Dermis blood vessel endothelial cell (primary cell): ENCODE measurements at regions not wholly inside any gene's neighbourhood (a gene's known extent, or its start where the extent isn't known, plus 50 kb on each side); places are given as distances from the start of the nearest gene placed in this dataset.
A peak's percentile ranks its signal among the peaks of the same experiment; 100 is the strongest.

Experiments
- DNase-seq: peaks from one replicate; pipeline ENCODE4 v3.0.0; 2010

DNA sequence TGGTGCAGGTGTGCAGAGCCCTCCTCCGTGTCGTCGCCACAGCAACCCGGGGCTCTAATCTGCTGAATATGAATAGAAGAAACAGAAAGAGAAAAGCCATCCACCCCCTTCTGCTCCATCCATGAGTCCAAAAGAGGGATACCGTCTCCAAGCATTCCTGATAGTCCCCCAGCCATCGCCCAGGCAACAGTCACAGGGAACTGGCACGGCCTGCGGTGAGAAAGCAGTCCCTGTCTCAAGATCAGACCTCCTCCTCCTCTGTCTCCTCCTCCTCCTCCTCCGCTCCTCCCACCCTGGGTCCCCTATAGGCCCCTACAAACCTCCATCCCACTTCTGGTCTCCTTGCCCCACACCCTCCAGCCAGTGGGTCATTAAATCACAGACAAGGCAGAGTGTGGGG, 308.1 kb upstream of the MPDZ start:
- DNase-seq = peak; percentile 52

DNA sequence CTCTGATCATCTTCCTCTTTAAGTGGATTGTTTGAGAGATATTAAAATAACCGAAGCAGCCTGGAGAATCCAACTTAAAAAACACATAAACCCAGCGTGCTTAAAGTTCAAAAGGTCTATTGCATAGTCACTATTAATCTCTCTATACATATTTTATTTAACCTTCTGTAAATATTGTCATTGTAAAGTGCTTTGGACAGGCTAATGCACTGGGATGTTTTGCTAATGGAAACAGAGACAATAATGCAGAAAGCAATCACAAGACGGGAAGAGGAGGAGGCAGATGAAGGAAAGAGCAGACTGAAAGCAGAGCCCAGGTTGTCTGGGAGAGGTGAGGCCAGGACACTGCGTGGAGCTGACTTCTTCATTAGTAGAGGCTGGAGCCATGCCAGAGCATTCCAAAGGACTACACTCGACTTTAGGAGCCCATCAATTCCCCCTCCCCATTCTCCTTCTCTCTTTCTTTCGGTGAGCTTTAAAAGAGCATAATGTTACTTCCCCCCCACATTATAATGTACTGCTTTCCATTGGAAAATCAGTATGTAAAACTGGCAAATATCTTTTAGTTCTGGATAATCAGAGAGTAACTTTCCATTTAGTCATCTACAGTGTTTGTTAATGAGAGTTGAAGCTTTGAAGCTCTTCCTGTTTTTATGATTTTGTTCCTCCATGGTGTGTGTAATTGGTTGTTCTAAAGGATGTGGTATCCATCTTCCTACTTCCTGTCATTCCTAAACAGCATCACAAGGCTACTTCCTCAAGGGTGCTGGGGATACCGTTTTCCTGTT, 307.3 kb upstream of the MPDZ start:
- peak; percentile 87 for DNase-seq

DNA sequence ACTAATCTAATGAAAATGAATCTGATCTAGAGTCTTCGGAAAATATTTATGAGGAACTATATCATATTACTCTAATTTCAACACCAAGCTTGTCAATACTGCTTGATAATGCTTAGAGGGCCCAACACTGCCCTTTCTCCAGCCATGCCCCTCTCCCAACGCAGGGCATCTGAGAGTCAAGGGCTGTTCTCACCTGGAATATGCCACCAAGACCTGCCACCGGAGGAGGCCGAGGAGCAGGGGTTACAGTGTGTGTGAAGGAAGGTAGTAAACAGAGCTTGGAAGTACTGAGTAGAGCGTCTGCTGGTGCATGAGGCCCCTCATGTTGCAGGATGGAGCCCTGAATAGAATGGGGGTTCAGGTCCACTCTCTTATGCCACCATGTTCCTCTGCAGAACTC, 301.3 kb upstream of the MPDZ start:
- no peak for DNase-seq

DNA sequence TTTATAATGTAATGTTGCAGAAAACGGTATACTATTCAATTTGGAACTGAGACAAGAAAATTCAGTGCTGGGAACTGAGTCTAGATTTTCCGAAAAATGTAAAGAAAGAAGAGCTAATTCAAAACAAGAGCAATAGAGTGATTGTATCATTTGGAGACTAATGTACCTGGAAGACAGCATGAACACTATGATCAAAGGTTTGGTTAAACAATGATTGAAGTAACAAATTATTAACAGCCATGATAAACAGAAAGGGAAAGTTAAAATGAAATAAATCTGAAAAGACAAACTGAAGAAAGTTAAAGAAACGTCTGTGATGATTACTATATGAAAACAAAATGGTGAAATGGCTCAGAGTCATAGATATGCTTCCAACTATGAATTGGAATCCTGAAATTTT, 300.6 kb upstream of the MPDZ start:
- no peak for DNase-seq

DNA sequence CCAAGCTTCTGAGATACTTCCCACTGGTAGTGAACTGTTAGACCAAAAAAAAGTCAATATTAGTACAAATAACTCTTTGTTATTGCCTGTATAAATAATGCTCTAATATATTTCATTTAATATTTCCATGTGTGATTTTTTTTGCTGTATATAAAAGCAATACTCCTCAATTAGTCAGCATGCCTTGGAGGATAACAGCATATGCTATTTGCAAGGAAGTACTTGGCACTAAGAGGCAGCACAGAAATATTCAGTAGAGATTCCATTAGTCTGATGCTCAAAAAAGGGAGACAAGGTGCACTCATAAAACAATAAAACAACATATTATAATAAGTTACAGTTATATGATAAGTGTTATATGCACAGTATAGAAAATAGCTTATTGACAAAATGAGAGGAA, 296.6 kb upstream of the MPDZ start:
- peak; percentile 66 for DNase-seq

DNA sequence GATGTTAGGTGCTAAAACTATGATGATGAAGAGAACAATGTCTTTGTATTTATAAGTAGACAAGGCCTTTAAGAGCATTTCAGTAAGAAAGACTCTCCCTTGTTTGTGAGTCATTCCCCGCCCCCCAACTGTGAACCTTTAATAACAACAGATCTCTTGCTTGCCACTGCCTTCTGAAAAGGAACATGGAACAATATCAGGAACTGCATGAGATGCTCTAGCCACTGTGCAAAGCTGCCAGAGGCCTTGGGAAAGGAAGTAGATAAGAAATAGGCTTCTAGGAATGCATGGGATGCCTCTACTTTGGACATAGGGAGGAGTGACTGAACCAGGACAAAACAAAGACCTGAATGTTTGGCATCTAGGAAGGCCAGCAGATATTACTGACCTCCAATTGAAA, 296.1 kb upstream of the MPDZ start:
- peak; percentile 99 for DNase-seq

DNA sequence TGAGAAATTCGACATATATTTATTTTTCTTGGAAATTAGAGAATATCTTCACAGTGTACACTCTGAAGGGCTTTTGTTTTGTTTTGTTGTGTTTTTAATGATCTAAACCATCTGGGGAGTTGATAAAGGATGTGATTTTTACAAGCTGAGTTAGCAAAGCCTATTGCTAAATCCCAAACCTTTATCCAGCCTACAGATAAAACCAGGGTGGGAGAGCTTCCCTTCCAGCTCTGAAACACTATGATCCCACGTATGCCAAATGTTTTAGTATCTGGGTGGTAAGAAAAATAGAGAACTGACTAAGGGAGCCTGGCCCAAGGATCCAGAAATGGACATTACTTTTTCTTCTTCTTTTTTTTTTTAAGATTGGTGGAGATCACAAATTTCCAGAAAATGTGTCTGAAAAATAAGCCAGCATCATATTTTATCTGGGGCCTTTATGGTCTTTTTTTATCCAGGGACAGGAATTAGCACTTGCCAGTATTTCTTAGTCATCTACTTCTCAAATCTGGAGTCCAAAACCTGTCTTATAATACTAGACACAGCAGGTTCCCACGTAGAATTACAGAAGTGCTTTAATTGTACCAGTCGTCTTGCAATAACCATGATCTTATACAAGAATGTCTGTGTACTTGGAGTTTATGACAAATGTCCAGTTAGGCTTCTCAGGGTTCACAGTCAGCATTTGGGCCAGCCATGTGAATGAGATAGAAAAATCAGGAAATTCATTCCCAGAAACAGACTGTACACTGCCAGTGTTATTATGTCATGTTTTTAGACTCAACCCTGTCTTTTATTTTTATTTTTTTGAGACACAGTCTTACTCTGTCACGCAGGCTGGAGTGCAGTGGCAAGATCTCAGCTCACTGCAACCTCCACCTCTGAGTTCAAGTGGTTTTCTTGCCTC, 290.8 kb upstream of the MPDZ start:
- peak; percentile 39 for DNase-seq

DNA sequence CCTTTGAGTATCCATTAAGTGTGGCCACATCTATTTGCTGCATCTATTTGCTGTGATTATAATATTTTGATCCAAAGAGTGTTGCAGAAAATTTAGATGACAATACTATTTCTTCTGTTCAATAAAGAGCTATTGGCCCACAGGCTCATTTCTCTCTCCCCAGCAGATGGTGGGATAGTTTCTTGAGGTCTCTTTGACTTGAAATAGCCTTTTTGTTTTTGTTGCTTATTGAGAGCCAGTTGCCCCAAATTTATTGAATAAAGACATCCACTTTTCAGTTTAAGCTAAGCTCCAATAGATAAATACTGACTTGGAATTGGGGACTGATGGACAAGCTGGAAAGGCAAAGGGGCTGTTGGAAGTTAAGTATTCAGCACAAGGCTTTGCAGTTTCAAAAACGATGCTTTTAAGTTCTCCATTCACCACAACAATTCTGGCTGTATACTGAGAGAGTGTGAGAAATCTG, 290.1 kb upstream of the MPDZ start:
- DNase-seq = no peak

DNA sequence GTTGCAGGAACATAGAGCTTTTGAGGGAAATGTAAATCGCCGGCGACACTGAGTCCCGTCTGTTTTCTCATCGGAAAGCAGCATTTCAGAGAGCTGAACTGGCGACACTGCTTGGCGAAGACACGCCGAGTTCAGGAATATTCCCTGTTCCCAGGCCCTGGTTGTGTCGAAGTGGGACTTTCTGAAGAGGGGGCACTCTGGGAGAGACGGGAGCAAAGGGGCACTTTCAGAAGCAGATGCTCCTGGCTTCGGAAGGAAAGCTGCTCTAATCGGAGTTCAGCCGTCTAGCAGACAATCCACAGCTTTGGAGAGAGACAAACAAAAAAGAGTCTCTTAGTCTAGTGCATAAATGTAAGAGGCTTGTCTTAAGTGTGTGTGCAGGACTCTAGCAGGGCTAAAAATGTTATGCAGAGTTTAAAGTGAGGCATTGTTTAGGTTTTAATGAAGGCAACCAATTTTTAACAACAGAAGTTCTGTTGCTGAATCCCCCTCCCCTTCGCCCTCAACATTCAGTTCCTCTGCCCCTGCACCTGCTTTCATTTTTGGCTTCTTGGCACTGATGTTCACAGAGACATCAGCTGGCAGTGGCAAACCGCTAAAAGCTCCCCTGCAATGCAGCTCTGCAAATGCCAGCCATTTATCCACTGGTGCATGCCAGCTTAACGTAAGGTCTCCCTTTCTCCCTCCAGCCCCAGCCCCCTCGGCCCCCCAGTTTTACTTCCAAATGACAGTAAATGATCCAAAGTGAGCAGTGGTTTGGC, 289.5 kb upstream of the MPDZ start:
- DNase-seq = peak; percentile 52

DNA sequence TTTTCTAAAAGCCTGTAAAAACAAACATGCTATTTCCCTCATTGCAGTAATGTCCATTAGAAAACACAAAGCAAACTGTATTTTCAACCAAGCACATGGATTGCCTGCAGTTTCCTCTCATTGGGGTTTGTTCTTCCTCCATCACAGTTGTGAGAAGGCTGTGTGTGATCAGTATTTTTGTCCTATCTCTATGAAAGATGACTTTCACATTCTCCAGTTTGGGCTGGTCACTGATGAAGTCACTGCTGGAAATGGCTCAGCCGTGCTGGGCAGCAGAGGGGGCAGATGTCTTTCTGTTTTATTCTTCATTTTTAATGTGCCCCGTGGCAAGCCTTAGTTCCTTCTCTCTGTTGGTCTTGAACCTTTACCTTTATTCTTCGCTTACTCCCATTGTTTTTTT, 288.9 kb upstream of the MPDZ start:
- peak; percentile 64 for DNase-seq

DNA sequence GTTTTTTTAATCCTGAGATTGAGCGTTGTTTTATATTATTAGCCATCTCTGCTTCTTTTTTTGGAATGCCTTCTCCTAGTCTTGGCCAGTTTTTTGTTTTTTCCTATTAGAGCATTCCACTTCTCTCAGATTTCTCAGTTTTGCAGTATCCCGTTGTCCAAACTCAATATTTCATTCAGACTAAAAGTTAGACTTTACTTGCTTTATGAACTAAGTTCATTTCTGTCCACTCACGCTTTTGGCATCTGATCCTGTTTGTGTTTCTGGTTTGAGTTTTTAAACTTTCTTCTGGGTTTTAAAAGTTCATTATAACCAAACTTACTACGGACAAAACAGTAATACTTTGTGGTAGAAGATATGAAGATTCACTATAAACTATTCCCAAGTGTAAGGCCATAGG, 288.3 kb upstream of the MPDZ start:
- peak; percentile 26 for DNase-seq

DNA sequence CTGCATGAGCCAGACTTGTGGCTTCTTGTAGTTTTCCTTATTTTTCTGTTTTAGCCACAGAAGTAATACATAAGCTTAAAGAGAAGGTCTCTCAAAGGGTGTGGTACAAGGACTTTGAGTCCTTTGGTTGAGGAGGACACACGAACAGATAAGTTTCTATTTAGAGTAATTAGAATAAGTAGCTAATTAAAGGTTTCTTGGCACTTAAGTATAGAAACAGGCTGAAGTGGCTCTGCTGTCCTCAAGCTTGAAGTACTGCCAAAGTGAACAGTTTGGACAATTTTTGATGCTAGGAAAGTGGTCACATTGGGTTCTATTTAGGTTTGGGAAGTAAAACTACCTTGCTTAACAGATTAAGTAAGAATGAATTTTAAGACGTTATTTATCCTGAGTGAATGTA, 278.3 kb upstream of the MPDZ start:
- DNase-seq = no peak

DNA sequence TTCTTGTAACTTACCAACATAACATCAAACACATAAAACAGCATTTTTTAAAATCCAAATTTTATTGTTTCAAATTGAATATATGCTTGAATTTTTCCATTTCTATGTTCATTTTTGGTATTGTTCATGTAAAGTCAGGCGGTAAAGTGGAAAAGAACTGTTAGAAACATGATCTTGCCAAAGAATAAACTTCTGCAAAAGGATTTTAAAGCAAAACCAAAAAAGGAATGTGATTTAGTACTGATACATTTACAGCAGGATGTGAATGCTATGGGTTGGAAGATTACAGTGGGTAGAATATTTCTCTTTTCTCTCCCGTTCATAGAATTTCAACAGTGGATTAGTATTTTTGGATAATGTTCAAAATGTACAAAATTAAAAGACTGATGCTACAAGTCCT, 277.2 kb upstream of the MPDZ start:
- DNase-seq = no peak

DNA sequence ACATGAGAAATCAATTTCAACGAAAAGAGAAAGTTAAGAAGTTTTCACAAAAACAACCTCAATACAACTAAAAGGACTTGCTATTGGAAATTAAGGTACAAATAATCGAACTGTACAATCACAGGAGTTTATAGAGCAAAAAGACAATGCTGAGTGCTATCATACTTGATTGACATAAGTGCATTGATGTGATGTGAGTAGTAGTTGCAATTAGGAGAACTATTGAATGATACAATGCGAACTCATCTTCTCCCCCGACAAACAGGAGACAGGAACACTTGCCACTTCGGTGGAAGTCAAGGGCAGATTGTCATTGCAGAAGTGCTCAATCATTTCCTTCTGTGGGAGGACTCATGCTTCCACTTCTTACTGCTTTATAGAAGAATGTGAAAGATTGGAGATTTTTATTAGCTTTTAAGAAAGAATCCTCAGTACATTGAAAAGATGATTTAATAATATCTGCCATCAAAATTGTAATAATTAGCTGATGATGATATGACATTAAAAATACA, 276.6 kb upstream of the MPDZ start:
- DNase-seq = peak; percentile 53

DNA sequence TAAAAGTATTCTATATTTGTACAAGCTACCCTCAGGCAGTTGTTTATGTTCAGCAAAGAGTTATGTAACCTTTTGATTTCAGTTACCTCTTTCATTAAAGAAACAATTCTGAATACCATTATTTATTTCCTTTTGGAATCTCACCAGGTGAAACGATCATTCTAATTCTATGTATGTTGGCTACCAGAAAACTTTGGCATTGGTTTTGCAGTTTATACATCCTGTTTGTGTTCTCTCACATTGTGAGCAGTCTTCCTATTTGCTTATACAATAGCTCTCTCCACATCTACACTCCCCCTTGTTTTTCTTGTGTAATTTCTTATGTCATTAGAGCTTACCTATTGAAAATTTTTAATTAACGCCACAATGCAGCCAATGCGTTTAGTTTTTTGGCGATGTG, 276.0 kb upstream of the MPDZ start:
- peak; percentile 55 for DNase-seq

DNA sequence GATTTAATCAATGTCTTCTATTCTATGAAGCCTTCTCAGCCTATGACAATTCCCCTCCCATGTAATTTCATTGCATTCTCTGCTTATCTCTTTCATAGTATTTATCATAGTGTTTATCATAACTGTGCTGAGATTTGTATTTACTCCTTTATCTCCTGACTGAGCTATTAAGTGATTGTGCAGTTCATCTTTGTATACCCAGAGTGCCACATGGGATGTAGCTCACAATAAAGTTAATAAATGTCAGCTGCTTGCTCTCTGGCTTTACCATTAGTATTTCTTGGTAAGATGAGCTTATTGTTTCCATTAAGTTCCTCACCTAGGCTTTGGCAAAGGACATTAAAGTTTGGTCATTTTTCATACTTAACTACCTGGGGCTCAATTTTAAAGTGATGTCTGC, 275.1 kb upstream of the MPDZ start:
- DNase-seq = no peak

DNA sequence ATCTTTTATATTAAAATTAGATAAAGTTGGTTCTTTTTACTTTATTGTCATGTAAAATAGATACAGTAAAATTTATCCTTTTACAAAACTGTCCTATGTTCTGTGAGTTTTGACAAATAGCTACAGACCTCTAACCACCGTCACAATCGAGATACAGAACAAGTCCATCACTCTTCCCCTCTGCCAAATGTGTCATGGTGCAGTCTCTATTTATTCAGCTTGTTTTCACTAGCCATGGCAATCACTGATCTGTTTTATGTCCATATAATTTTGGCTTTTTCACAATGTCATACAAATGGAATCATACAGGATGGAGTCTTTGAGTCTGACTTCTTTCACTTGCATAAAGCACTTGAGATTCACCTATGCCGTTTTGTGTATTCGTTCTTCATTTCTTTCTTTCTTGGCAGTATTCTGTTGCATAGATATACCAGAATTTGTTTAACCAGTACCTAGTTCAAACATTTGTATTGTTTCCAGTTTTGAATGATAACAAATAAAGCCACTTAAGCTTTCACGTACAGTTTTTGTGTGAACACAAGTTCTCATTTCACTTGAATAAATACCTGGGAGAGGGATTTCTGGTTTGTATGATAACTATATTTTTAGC, 273.2 kb upstream of the MPDZ start:
- DNase-seq = no peak

DNA sequence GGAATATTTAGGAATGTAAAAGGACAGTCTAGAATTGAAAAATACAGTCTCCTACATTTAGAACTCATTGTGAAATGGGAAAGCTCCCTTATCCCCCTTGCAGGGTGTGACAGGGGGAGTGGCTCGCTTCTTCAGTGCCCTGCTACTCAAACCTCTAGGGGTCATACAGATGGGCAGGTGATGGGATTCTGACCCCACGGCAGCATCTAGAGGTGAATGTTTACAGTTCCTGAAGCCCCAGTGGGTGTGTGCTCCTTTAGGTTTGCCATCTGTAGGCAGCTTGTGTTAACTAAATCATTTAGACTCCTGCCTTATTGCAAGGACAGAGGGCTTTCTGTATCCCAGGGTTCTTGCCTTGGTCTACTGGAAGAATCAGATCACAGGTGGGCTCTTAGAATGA, 271.0 kb upstream of the MPDZ start:
- DNase-seq = no peak

DNA sequence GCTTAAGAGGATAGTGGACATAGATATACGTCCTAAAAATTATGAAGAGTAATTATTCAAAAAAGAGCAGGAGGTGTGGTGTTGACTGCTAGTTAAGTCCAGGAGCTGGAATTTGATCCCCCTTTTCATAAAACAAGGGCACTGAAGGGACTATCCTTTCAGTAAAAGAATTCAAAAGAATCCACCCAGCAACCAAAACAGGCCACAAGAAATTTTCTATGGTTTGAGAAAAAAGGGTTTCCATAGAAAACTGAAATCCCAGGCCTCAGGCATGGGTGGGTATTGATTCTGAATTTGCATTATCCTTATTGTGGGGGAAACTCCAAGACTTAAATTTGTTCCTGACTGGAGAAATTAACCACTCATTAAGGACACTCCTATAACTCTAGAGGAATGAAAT, 269.0 kb upstream of the MPDZ start:
- DNase-seq = no peak

DNA sequence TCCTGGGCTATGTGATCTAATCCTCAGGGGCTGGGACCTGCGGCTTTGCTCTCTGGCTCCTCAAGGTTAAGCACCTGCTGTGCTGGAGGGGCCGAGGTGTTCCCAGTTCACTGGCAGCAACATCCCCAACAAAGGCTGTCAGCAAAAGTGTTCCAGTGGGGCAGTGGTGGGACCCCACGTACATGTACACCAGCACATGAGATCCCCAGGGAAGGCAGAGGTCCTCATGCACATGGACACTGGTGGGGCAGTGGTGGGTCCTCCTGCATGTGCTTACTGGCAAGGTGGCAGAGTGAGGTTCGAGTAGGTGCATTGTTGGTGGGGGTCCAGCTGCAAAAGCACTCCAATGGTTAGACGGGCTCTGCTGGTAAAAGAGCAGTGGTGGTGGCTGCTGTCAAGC, 255.6 kb upstream of the MPDZ start:
- DNase-seq = no peak

DNA sequence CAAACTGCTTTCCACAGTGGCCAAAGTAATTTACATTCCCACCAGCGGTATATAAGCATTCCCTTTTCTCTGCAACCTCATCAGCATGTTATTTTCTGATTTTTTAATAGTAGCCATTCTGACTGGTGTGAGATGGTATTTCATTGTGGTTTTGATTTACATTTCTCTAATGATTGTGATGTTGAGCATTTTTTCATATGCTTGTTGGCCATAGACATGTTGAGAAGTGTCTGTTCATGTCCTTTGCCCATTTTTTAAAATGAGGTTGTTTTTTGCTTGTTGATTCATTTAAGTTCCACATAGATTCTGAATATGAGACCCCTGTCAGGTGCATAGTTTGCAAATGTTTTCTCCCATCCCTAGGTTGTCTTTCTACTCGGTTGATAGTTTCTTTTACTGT, 254.5 kb upstream of the MPDZ start:
- no peak for DNase-seq

DNA sequence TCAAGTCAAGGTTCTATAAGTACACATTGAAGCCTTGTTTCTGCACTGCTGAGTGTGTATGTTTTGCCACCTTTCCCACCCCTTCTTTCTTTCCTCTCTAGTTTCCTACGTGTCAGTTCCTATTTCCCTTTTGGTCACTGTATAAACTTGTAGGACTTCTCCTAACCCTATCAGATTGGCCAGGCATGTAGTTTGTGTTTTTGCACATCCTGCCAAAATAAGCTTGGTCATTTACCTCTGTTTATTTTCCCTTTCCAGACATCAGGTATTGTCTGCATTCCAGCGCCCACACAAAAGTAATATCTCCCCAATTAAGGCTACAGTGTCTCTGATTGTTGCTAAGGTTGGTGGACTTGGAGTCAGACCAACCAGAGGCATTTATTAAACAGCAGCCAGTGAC, 252.9 kb upstream of the MPDZ start:
- DNase-seq = peak; percentile 81
